ENCODE measurements at regions not wholly inside any gene's neighbourhood (a gene's known extent, or its start where the extent isn't known, plus 50 kb on each side); places are given as distances from the start of the nearest gene placed in this dataset.

DNA sequence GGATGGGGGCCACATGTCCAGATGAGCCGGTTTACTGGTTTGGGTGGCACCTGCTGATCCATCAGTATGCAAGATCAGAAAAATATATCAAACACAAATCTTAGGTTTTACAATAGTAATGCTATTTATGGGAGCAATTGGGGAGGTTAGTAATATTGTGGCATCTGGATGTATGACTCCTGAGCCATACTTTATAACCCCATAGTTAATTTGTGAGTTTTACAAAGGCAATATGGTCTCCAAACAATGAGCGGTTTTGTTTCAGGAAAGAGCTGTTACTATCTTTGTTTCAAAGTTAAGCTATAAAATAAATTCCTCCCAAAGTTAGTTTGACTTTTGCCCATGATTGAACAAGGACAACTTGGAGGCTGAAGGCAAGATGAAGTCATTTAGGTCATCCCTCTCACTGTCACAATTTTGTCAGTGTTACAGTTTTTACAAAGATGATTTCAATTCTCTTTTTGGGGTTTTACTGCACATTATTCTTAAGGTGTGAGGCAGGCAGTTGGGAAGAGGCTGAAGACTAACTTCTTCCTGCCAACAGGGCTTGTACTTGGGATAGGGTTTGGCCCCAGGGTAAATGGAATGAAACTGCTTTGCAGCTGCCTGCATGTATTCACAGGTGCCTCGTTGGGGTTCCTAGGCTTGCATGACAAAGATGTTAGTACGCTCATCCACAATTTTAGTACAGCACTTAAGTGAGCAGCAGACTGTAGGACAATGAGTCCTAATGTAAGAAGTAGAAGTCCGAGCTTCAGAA lies 296.6 kb upstream of the NDN start:
- no peak for DNase-seq (ENCODE audit: low read depth, low spot score)
- TF ChIP-seq, protein P1, sequence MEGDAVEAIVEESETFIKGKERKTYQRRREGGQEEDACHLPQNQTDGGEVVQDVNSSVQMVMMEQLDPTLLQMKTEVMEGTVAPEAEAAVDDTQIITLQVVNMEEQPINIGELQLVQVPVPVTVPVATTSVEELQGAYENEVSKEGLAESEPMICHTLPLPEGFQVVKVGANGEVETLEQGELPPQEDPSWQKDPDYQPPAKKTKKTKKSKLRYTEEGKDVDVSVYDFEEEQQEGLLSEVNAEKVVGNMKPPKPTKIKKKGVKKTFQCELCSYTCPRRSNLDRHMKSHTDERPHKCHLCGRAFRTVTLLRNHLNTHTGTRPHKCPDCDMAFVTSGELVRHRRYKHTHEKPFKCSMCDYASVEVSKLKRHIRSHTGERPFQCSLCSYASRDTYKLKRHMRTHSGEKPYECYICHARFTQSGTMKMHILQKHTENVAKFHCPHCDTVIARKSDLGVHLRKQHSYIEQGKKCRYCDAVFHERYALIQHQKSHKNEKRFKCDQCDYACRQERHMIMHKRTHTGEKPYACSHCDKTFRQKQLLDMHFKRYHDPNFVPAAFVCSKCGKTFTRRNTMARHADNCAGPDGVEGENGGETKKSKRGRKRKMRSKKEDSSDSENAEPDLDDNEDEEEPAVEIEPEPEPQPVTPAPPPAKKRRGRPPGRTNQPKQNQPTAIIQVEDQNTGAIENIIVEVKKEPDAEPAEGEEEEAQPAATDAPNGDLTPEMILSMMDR (IDR thresholded peaks at IDR 0.05; ENCODE audit: low read depth, low read length) = no peak
- H3K4me3 ChIP-seq (ENCODE audit: low read depth, low read length) = no peak overlapping the region
- in situ Hi-C loops (cut with HindIII; ENCODE audit: low sequenced_read_pairs) = no loop called here

DNA sequence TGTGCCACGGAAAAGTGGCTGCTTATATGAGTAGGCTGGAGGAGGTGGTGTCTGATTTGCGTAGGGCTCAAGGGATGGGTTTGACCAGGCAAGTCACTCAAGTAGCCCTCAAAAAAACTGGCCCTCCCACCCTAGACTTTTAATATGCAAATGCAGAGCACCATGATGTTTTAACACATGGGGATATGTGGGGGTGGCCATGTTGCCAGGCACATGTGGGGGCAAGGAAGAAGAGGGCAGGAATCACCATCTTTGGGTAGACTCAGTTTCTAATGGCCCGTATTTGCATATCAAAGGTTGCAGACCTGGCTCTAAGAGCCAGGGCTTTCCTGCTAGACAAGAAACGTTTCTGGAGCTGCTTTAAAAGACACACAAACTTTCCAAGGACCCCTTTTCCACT lies 307.2 kb upstream of the NDN start:
- in situ Hi-C loops (cut with HindIII; ENCODE audit: low sequenced_read_pairs) = no loop called here
- no peak for DNase-seq (ENCODE audit: low read depth, low spot score)
- TF ChIP-seq, protein P1 (IDR thresholded peaks at IDR 0.05; ENCODE audit: low read depth, low read length) = no peak
- H3K4me3 ChIP-seq (ENCODE audit: low read depth, low read length) = no peak overlapping the region

DNA sequence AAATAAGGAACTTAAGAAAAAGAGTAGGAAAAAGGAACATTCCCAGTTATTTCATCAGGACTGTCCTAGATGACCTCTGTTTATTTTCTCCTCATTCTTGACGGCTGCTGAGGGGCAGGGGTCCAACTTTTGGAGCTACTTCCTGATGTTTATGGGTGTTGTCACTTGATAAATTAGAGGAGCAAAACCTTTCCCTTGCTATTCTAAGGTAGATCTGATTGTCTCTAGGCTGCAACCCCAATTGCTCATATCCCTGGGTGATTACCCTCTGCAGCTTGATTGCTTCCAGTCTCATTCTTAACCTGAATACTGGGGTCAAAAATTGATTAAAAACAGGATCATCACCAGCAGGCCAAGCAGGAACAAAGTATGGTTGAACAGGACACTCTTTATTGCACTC lies 311.0 kb upstream of the NDN start:
- in situ Hi-C loops (cut with HindIII; ENCODE audit: low sequenced_read_pairs) = no loop called here
- no peak for DNase-seq (ENCODE audit: low read depth, low spot score)

DNA sequence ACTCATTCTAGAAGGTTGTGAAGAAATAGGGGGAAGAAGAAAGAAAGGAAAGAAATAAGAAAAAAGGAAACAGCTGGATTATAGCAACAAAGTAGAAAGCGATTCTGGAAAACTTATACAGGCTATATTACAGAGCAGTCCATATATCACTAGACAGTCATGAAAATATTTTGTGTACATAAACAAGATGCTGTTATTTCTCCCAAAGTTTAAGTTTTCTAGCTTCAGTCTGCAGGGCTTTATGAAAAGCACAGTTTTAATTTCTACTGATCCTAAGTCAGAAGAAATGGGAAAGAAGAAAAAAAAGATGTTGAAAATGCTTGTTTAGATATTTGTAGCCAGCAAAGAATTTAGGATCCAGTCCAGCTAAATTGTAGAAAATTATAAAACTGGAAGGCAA lies 321.4 kb upstream of the NDN start:
- TF ChIP-seq, protein P1 (IDR thresholded peaks at IDR 0.05; ENCODE audit: low read depth, low read length) = no peak
- no peak overlapping the region for H3K4me3 ChIP-seq (ENCODE audit: low read depth, low read length)
- in situ Hi-C loops (cut with HindIII; ENCODE audit: low sequenced_read_pairs) = no loop called here
- DNase-seq (ENCODE audit: low read depth, low spot score) = no peak

More for the DNA sequence above, 311.0 kb upstream of the NDN start:
- no peak overlapping the region for H3K4me3 ChIP-seq (ENCODE audit: low read depth, low read length)
- TF ChIP-seq, protein P1 (IDR thresholded peaks at IDR 0.05; ENCODE audit: low read depth, low read length) = no peak

DNA sequence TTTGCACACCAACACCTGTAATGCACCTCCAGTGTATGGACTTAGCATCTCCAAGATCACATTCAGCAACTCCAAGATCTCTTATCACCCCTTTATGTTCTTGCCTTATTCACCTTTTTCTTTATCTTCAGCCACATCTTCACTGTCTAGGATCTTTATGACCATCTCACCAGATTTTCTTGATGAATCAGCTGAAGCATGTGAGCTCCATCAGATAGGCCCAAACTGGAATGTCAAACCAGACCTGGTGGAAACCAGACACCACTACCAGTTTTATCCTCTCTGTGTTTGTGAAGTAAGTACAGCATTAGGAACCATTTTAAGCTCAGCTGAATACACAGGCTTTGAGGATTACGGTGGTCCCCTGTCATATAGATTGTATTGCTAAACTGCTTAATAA lies 330.4 kb upstream of the NDN start:
- TF ChIP-seq, protein P1 (IDR thresholded peaks at IDR 0.05; ENCODE audit: low read depth, low read length) = no peak
- H3K4me3 ChIP-seq (ENCODE audit: low read depth, low read length) = no peak overlapping the region
- DNase-seq (ENCODE audit: low read depth, low spot score) = no peak
- in situ Hi-C loops (cut with HindIII; ENCODE audit: low sequenced_read_pairs) = no loop called here

DNA sequence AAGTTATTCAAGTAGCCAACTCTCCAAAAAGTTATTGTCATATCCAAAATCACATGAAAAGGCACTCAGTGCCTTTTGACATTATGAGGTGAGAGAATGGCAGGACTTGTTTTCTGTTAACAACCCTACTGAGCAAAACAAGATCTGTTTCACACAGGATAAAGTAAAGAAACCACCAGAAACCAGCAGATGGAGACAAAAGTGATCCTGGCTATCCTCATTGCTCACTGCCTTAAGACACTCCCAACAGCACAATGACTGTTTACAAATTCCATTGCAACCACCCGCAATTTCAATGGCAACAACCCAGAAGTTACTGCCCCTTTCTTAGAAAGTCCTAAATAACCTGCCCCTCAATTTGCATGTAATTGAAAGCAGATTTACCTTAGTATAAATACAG lies 352.6 kb upstream of the NDN start:
- in situ Hi-C loops (cut with HindIII; ENCODE audit: low sequenced_read_pairs) = no loop called here
- TF ChIP-seq, protein P1 (IDR thresholded peaks at IDR 0.05; ENCODE audit: low read depth, low read length) = no peak
- DNase-seq (ENCODE audit: low read depth, low spot score) = no peak
- no peak overlapping the region for H3K4me3 ChIP-seq (ENCODE audit: low read depth, low read length)
